Activated CD4-positive, alpha-beta T cell treated with anti-CD3 and anti-CD28 coated beads, Interleukin-2, amount 50 U/mL, for 16 hours (primary cell): ENCODE measurements at regions not wholly inside any gene's neighbourhood (a gene's known extent, or its start where the extent isn't known, plus 50 kb on each side); places are given as distances from the start of the nearest gene placed in this dataset.
"Not testable (repeated sequence)": the region's sequence is repeated elsewhere in the genome, so short reads cannot be mapped to it uniquely, and the experiment has no call there.

Source experiments
- DNase-seq: peaks from one replicate; pipeline ENCODE4 v3.0.0-alpha.2; 2020

GRCh38 chr15:49706805-49707204 lies 86.0 kb downstream of the DTWD1 start:
- no peak for DNase-seq

GRCh38 chr15:49707598-49707997 lies 86.8 kb downstream of the DTWD1 start:
- no peak for DNase-seq

- no peak for DNase-seq
Measured at GRCh38 chr15:49709646-49710214, 88.9 kb downstream of the DTWD1 start.

GRCh38 chr15:49712162-49712561 lies 91.3 kb downstream of the DTWD1 start:
- peak; percentile 7 for DNase-seq

- DNase-seq: no peak
Measured at GRCh38 chr15:49712846-49713450, 92.1 kb downstream of the DTWD1 start.

- DNase-seq: peak; percentile 24
Measured at GRCh38 chr15:49715211-49715610, 94.4 kb downstream of the DTWD1 start.

GRCh38 chr15:49715701-49716100 lies 94.9 kb downstream of the DTWD1 start:
- no peak for DNase-seq

GRCh38 chr15:49718234-49718633 lies 97.4 kb downstream of the DTWD1 start:
- no peak for DNase-seq

- no peak for DNase-seq
Measured at GRCh38 chr15:49718846-49719245, 98.0 kb downstream of the DTWD1 start.

- no peak for DNase-seq
Measured at GRCh38 chr15:49720261-49720660, 99.4 kb downstream of the DTWD1 start.

GRCh38 chr15:49721091-49721490 lies 100.2 kb downstream of the DTWD1 start:
- DNase-seq: no peak

GRCh38 chr15:49721621-49722020 lies 100.8 kb downstream of the DTWD1 start:
- DNase-seq: no peak

GRCh38 chr15:49723981-49724380 lies 103.1 kb downstream of the DTWD1 start:
- no peak for DNase-seq

GRCh38 chr15:49731187-49732099 lies 110.6 kb downstream of the DTWD1 start:
- no peak for DNase-seq

GRCh38 chr15:49732109-49732508 lies 111.3 kb downstream of the DTWD1 start:
- not testable (repeated sequence) for DNase-seq

- DNase-seq: not testable (repeated sequence)
Measured at GRCh38 chr15:49734089-49734488, 113.2 kb downstream of the DTWD1 start.

- no peak for DNase-seq
Measured at GRCh38 chr15:49734831-49735508, 114.1 kb downstream of the DTWD1 start.

- DNase-seq: no peak
Measured at GRCh38 chr15:49737127-49737526, 116.3 kb downstream of the DTWD1 start.

- DNase-seq: no peak
Measured at GRCh38 chr15:49741712-49742111, 120.9 kb downstream of the DTWD1 start.

- no peak for DNase-seq
Measured at GRCh38 chr15:49742381-49742780, 121.5 kb downstream of the DTWD1 start.

GRCh38 chr15:49747340-49747739 lies 126.5 kb downstream of the DTWD1 start:
- DNase-seq: no peak

- DNase-seq: no peak
Measured at GRCh38 chr15:49748791-49749190, 127.9 kb downstream of the DTWD1 start.

- DNase-seq: no peak
Measured at GRCh38 chr15:49750553-49750952, 129.7 kb downstream of the DTWD1 start.
